Stimulated activated CD4-positive, alpha-beta T cell treated with anti-CD3 and anti-CD28 coated beads, TNF-alpha, amount 100 ng/mL, for 24 hours (primary cell): ENCODE measurements at regions not wholly inside any gene's neighbourhood (a gene's known extent, or its start where the extent isn't known, plus 50 kb on each side); places are given as distances from the start of the nearest gene placed in this dataset.
"Not testable (repeated sequence)": the region's sequence is repeated elsewhere in the genome, so short reads cannot be mapped to it uniquely, and the experiment has no call there.

Source experiments
- DNase-seq, 3 experiments: peaks; one replicate each; pipeline ENCODE4 v3.0.0-alpha.2; 2020; ENCODE audit warnings: low read depth in 3 of 3

DNA sequence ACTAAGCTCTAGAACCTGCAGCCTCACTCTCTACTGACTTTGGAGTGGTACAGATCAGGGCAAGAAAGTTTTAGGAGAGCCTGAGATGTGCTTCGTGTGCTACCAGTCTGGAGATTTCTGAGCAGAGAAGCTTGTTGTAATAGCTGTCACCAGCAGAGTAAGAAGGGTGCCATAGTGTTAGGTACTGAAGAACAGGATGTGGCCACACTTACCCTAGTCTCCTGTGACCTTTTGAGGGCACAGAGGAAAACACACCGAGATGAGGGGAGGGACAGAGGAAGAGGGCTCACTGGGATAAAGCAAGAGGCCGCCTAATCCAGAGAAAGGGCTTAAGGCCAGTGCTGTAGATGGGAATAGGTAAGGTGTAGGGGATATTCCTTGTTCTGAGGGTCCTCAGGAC is 146.2 kb upstream of the MTPN start:
- no peak for DNase-seq

GRCh38 chr7:136122026-136122425 is 144.9 kb upstream of the MTPN start:
- no peak for DNase-seq

DNA sequence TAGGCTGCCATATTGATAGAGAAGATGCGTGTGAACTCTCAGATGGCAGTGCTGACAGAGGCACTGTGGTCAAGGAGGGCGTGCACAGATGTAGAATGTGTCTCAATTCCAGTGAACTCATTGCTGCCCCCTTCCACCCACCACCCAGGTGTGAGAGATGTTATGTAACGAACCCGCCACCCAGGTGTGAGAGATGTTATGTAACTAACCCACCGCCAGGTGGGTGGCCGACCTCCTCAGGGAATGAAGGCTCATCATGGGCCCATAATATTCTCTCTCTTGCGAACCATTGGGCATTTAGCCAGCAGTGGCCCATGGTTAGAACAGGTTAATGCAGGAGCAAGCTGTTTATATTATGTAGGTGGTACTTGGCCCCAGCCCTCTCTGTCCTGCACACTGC is 140.4 kb upstream of the MTPN start:
- no peak for DNase-seq

DNA sequence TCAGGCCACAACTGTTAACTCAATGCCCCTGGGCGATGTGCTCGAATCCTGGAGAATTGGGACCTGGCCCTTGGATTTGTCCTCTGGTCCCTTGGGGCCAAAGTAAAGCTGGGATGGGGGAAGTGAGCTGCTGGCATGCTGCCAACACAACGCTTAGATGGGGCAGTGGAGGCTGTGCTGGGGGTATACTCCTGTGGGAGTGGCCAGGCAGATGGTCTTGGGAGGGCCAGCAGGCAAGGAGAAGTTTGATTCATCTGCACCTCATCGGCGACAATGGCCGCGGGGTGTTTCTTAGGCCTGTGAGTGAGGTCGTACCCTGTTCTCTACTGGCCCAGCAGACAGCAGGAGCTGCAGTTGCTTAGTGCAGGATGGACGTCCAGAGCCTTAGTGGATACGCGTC is 139.0 kb upstream of the MTPN start:
- no peak for DNase-seq

- DNase-seq: peak; percentile 12 to 61 (median 22)
Observed at GRCh38 chr7:136114966-136115762, 138.0 kb upstream of the MTPN start.

DNA sequence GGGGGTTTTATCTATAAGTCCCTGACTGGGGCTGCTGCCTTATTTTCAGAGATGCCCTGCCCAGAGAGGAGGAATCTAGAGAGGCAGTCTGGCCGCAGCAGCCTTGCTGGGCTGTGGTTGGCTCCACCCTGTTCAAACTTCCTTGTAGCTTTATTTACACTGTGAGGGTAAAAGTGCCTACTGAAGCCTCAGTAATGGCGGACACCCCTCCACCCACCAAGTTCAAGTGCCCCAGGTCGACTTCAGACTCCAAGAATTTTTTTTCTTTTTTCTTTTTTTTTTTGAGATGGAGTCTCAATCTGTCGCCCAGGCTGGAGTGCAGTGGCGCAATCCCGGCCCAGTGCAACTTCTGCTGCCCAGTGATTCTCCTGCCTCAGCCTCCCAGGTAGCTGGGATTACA is 137.3 kb upstream of the MTPN start:
- DNase-seq: not testable (repeated sequence)

DNA sequence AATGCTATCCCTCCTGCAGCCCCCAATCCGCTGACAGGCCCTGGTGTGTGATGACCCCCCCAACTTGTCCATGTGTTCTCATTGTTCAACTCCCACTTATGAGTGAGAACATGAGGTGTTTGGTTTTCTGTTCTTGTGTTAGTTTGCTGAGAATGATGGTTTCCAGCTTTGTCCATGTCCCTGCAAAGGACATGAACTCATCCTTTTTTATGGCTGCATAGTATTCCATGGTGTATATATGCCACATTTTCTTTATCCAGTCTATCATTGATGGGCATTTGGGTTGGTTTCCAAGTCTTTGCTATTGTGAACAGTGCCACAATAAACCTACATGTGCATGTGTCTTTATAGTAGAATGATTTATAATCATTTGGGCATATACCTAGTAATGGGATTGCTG is 131.9 kb upstream of the MTPN start:
- DNase-seq: not testable (repeated sequence)

DNA sequence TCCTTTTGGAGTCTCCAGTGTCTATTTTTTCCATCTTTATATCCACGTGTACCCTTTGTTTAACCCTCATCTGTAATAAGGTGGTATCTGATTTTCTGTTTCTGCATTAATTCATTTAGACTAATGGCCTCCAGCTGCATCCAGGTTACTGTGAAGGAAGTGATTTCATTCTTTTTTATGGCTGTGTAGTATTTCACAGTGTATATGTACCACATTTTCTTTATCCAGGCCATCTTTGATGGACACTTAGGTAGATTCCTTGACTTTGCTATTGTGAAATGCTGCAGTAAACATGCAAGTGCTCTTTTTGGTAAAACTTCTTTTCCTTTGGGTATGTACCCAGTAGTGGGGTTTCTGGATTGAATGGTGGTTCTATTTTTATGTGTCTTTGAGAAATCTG is 128.0 kb upstream of the MTPN start:
- no peak for DNase-seq

GRCh38 chr7:136104269-136104603 is 127.1 kb upstream of the MTPN start:
- DNase-seq: no peak

DNA sequence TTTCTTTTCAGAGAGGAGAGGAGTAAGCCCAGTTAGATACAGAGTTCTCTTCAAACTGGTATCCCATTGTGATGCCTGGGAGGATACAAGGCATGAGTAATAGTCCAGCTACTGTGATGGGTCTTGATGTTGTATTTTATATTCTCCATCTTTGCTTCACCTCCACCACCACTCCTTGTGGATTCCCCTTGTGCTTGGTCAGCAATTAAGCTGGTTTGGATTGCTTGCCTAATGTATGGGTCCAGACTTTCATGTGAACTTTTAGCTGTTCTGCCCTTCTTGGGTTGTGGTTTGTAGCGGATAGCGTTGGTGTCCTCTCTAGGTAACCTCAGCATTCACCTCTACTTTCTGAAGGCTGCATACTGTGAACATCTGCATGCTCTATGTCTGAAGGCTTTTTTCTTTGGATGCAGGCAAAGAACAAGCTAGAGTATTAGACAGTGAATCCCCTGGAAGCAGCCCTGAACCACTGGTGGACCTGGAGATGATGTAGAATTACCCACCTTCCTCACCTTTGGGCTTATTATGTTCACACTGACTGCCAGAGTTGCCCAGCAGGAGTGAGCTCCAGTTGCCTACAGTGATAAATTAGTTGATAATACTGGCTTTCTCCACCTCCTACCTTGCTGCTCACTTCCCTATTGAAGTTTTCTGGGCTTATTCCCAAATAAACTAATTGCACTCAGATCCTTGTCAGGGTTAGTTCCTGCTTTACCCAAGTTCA is 126.5 kb upstream of the MTPN start:
- DNase-seq: no peak

DNA sequence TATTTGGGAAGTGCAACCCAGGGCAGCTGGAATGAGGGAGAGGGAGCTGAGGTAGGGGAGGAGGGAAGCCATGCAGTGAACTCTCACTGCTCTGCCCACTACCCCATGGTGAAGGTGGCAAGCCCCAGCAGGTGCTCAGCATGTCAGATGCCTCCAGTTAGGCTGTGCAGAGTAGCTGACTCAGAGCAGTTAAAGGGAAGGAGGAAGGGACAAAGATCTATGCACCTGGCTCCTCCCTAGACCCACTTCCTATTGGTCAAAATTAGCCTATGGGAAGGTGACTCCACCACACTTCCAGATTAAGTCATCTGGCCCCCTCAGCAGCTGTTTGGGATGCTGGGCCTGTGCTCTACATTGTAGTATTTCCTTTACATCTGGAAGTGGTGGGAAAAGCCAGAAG is 125.7 kb upstream of the MTPN start:
- no peak for DNase-seq

DNA sequence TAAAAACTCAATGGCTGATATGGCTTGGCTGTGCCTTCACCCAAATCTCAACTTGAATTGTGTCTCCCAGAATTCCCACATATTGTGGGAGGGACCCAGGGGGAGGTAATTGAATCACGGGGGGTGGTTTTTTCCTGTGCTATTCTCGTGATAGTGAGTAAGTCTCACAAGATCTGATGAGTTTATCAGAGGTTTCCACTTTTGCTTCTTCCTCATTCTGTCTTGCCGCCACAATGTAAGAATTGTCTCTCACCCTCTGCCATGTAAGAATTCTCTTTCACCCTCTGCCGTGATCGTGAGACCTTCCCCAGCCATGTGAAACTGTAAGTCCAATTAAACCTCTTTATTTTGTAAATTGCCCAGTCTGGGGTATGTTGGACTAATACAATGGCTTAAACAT is 115.6 kb upstream of the MTPN start:
- DNase-seq: not testable (repeated sequence)

DNA sequence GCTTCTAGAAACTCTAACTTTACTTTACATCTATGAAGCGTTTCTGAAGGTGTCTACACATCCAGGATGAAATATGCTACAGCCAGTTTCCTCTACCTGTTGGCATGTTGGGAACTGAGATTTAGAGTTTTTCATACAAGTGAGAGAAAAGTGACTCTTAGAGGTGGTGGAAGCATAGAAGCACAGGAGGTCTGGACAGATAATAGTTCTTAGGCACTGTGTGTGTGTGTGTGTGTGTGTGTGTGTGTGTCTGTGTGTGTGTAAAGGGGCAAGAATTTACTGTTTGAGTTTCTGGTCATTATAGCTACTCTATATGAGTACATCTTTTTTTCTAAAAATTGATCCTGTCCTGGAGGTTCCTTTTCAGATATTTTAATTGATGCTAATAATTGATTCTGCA is 110.7 kb upstream of the MTPN start:
- no peak for DNase-seq

GRCh38 chr7:136086712-136087111 is 109.6 kb upstream of the MTPN start:
- no peak for DNase-seq

- DNase-seq: no peak
Observed at GRCh38 chr7:136079934-136080333, 102.8 kb upstream of the MTPN start.

DNA sequence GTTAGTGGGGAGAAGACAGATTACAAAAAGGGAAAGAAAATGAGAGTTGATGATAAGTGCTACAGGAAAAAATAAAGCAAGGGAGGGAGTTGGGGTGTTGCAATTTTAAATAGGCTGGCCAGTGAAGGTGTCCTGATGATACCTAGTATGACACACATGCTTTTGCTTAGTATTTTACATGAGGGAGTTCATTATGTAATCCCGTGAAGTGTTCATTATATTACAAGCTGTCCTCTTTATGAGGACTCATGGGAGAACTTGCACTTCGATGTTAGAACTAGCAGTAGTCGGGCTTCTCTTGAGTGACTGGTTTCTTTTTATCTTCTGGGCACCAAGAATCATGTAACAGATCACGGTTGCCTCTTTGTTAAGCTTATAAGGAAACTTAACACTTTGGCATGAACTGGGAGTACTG is 102.3 kb upstream of the MTPN start:
- no peak for DNase-seq

- no peak for DNase-seq
Observed at GRCh38 chr7:136079066-136079465, 101.9 kb upstream of the MTPN start.

DNA sequence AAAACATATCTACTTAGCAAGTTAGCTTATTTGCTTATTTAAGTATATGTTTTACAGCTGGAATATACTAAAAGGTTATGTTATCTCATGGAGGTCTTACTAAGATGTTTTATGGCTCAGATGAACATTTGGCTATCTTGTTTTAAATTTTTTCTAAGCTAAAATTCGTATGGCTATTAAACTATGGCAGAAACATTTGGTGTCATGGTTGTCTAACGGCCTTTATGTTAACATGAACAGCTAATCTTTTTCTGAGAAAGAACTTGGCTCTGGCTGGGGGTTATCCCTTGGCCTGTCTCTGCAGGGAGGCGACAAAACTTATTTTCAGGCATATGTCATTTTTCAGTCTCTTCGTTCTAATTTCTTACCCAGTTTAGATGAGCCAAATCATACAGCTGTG is 101.5 kb upstream of the MTPN start:
- no peak for DNase-seq

DNA sequence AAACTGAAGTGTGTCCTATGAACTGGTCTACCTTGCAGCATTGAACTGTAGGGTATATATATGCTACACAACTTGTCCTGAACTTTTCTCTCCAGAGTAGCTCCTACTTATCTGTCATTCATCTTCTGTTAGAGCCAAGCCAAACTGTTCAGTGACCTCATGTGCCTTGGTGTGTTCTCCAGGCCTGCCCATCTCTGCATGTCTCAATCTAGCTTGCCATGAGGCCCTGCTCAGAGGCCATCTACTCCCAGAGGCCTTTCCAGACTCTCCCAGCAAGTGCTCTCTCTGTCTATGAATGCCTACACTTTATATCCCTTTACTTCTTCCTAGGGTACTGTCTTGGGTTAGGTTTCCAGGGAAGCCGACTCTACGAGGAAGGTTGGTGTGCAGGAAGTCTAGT is 99.8 kb upstream of the MTPN start:
- DNase-seq: no peak

DNA sequence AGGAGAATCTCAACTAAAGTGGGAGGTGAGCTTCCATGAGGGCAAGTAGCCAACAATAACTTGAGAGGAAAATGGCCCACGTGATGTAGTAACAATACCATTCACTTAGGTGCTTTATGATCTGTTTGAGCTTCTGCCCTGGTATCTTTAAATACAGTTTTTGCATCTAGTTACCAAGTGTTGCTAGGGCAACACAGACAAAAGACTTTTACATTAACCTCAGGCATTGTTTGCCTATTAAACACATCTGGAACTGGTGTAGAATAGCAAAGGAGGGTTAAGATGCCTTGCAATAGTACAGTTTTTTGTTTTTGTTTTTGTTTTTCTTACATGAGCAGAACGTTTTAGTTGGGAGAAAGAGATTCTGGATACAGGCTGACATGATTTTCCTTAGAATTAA is 97.7 kb upstream of the MTPN start:
- DNase-seq: no peak

GRCh38 chr7:136072447-136072846 is 95.3 kb upstream of the MTPN start:
- DNase-seq: no peak

- no peak for DNase-seq
Observed at GRCh38 chr7:136070736-136071505, 93.8 kb upstream of the MTPN start.
